Renal cortex interstitium (tissue), 11 donors: ENCODE measurements at regions not wholly inside any gene's neighbourhood (a gene's known extent, or its start where the extent isn't known, plus 50 kb on each side); places are given as distances from the start of the nearest gene placed in this dataset.
A peak's percentile ranks its signal among the peaks of the same experiment; 100 is the strongest.

Experiments
- DNase-seq, 11 donors: peaks; one replicate each; pipeline ENCODE4 v3.0.0-alpha.2; 2013; ENCODE audit warnings: low read depth in 9 of 11, low spot score in 4 of 11; ENCODE audit errors: extremely low read depth in 1 of 11

DNA sequence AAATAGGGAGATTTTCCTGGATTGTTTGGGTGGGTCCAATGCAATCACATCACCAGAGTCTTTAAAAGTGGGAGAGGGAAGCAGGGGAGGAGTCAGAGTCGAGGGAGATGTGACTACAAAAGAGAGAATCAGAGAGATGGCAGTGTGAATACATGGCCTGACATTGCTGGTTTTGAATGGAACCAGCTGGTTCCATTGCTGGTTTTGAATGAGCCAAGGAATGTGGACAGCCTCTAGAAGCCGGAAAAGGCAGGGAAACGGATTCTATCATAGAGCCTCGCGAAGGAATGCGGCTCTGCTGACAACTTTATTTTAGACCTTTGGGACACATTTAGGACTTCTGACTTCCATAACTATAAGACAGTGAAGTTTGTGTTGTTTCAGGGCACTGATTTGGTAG, 627.0 kb upstream of the HTR2C start:
- DNase-seq = peak in 1 of 11 donors; percentile 3

DNA sequence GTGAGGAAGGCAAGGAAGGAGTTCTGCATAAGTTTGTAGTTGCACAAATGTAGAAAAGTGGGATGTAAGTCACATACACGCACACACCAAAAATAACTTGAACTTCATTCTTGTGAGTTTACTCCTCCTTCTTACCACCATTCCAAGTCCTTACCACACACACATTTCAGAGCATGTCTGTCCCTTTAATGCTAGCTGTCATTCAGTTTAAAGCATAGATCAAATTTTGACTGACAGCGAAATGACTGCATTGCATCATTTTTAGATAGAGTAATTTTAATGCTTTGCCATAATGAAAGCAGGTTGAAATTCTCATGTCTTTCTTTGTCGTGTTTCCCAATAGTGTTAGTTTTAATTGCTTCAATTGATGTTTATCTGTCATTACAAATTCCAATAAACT, 629.6 kb upstream of the HTR2C start:
- DNase-seq = no peak

GRCh38 chrX:113950081-113950678, 633.7 kb upstream of the HTR2C start:
- DNase-seq = no peak

GRCh38 chrX:113947548-113947947, 636.3 kb upstream of the HTR2C start:
- no peak for DNase-seq

GRCh38 chrX:113935518-113935917, 648.4 kb upstream of the HTR2C start:
- no peak for DNase-seq

- no peak for DNase-seq
Observed at GRCh38 chrX:113933931-113934330, 650.0 kb upstream of the HTR2C start.

- no peak for DNase-seq
Observed at GRCh38 chrX:113929004-113929403, 654.9 kb upstream of the HTR2C start.

DNA sequence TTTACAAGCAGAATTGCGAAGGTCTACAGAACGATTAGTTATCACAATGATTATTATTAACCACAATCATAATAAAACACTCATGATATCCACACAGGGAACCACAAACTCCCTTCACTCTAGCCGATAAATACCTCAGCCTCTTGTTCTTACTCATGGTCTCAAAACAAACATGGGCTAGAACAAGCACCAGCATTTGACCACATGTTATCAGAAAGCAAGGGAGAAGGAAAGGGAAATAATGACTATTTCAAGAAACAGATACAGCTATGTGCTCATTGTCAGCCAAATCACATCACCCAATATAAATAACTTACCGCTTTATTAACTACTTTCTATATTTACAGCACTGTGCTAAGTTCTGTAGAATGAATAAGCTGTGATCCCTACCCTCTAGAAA, 663.2 kb upstream of the HTR2C start:
- no peak for DNase-seq

GRCh38 chrX:113919387-113919786, 664.5 kb upstream of the HTR2C start:
- DNase-seq = no peak

DNA sequence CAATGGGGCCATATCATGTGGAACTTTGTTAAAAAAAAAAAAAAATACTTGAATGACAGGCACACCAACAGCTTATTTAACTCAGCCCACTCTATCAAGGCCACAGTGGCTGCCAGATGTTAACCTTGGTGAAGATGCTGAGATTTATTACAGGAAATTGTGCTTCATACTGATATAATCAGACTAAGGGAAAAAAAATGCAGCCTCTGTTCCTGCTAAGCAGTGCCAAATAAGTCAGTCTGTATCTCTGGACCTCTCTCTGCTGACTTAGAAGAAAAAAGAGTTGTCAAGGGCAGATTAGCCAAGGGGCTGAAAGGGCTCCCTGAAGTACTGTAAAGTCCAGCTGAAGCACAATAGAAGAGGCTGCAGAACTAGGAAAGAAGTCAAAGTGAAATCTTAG, 677.7 kb upstream of the HTR2C start:
- peak in 2 of 11 donors; percentile 2 to 12 for DNase-seq

DNA sequence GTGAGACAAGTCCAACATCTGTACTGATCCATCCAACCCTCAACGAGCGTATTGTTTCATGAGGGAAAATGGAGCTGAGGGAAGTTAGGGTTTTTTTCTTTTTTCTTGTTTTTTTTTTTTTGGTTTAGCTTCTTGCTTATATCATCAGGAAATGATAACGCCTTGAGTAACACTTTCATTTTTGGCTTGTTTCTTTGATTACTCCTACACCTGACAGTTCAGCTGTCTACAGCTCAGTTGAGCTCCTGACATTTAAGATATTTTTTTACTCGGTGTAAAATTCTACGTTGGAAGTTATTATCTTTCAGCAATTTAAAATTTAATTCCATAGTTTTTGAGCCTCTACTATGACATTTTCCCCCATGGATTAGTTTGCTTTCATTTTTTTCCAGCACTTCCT, 691.0 kb upstream of the HTR2C start:
- no peak for DNase-seq

DNA sequence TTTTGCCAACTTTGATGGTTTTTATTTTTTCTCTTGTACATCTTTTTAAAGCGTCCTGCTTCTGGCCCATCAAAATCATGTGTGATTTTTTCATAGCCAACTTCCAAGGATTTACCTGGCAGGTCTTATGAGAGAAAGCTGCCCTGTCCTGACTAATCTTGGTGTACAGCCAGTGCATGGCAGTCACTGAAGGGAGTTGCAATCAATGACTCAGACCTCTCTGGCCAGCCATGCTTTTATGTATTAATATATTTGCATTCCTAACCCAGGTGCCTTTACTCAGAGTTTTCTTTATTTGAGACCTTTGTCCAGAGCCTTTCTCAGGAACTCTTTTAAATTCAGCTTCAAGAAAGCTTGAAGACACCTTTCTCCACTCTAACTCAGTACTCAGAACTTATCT, 691.5 kb upstream of the HTR2C start:
- DNase-seq = no peak

DNA sequence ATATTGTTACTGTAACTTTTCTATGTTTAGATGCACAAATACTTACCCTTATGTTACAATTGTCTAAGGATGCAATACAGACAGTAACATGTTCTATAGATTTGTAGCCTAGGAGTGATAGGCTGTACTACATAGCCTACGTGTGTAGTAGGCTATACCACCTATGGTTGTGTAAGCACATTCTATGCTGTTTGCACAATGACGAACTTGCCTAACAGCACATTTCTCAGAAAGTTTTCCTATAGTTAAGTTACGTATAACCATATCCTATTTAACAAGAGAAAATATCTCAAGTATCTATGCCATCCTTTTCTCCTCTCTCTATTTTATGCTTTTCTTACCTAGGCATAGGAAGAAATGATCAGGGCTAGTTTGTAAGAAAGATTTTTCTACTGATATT, 710.8 kb upstream of the HTR2C start:
- DNase-seq = no peak

DNA sequence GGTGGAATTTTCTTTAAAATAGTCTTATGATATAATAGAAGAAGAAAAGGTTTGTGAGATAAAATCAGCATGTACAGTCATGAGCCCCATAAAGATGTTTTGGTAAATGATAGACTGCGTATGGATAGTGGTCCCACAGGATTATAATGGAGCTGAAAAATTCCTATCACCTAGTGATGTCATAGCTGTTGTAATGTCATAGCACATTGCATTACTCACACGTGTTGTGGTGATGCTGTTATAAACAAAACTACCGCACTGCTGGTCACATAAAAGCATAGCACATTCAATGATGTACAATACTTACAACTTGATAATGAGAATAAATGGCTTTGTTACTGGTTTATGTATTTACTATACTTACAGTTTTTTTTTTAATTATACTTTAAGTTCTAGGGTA, 715.2 kb upstream of the HTR2C start:
- no peak for DNase-seq

DNA sequence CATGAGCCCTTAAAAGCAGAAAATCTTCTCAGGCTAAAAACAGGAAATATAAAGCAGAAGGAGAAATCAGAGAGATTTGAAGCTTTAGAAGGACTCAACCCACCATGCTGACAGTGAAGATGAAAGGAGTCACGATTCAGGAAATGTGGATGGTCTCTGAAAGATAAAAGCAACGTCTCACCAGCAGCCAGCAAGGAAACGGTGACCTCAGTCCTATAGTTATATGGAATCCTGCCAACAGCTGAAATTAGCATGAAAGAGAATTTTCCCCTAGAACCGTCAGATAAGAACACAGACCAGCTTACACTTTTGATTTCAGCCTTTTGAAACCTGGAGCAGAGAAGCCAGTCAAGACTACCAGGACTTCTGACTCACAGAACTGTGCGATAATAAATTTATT, 715.7 kb upstream of the HTR2C start:
- peak in 2 of 11 donors; percentile 0 to 9 for DNase-seq

DNA sequence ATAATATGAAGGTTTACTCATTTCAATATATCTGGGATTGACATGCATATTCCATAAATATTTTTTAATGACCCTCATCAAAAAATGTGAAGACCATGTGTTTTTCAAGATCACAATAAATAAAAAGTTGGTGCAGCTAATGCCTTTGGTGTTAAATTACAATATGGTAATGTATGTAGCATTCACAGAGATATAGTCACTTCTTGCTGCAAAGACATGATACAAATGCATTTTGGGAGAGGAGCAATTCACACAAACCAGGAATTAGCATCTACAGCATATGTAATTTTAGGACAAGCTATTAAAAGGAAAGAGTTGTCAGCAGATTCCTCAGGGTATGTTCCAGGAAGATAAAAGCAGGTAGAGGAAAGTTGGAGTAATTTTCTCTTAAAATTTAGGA, 734.5 kb upstream of the HTR2C start:
- DNase-seq = no peak

GRCh38 chrX:113833096-113834055, 750.5 kb upstream of the HTR2C start:
- no peak for DNase-seq

GRCh38 chrX:113828470-113828869, 755.4 kb upstream of the HTR2C start:
- DNase-seq = no peak

GRCh38 chrX:113818346-113818745, 765.5 kb upstream of the HTR2C start:
- no peak for DNase-seq

GRCh38 chrX:113804819-113805218, 779.1 kb upstream of the HTR2C start:
- no peak for DNase-seq

GRCh38 chrX:113804291-113804690, 779.6 kb upstream of the HTR2C start:
- no peak for DNase-seq
